Neural cell (in vitro differentiated cells): ENCODE measurements at regions not wholly inside any gene's neighbourhood (a gene's known extent, or its start where the extent isn't known, plus 50 kb on each side); places are given as distances from the start of the nearest gene placed in this dataset.

Source experiments
- H2AFZ ChIP-seq: fragments of 200-600, 300-800 bp; sonication (generic), shearing (Covaris generic); 2 replicates; pipeline ENCODE4 v1.6.0; 2014; ENCODE audit warnings: low read depth, mild to moderate bottlenecking, antibody characterized with exemption, low read length, moderate library complexity
- H3F3A ChIP-seq: fragments of 200-600 bp; shearing (Covaris generic); 2 replicates; pipeline ENCODE4 v1.6.1; 2016; ENCODE audit warnings: mild to moderate bottlenecking, moderate library complexity, mixed read lengths, antibody characterized with exemption, low read length; ENCODE audit not compliant: insufficient read depth, poor library complexity, severe bottlenecking
- H3K27ac ChIP-seq: fragments of 200-600, 300-800 bp; sonication (generic), shearing (Covaris generic); 2 replicates; pipeline ENCODE4 v1.5.1; 2014; ENCODE audit warnings: mild to moderate bottlenecking, low read length, moderate library complexity
- H3K27me3 ChIP-seq: fragments of 300-800, 200-600 bp; sonication (generic), shearing (Covaris generic); 2 replicates; pipeline ENCODE4 v1.6.0; 2014; ENCODE audit warnings: mild to moderate bottlenecking, low read depth, low read length, moderate library complexity; ENCODE audit not compliant: insufficient read depth
- H3K36me3 ChIP-seq: fragments of 300-800, 200-600 bp; sonication (generic), shearing (Covaris generic); 2 replicates; pipeline ENCODE4 v1.5.1; 2014; ENCODE audit warnings: mild to moderate bottlenecking, antibody characterized with exemption, low read length, moderate library complexity; ENCODE audit not compliant: insufficient read depth
- H3K4me2 ChIP-seq: fragments of 300-800, 200-600 bp; sonication (generic), shearing (Covaris generic); 2 replicates; pipeline ENCODE4 v1.6.0; 2014; ENCODE audit warnings: mild to moderate bottlenecking, low read length
- H3K4me3 ChIP-seq: fragments of 300-800, 200-600 bp; sonication (generic), shearing (Covaris generic); 2 replicates; pipeline ENCODE4 v1.5.1; 2014; ENCODE audit warnings: mild to moderate bottlenecking, low read length, moderate library complexity
- H3K79me2 ChIP-seq: fragments of 200-600 bp; shearing (Covaris generic); replicated peaks from 2 replicates; pipeline ENCODE4 v1.6.0; 2014; ENCODE audit warnings: mild to moderate bottlenecking, low read length, moderate library complexity; ENCODE audit not compliant: insufficient read depth
- H3K9ac ChIP-seq: fragments of 300-800, 200-600 bp; sonication (generic), shearing (Covaris generic); 2 replicates; pipeline ENCODE4 v1.6.1; 2016; ENCODE audit warnings: mild to moderate bottlenecking, low read length, mixed read lengths
- H3K9me2 ChIP-seq: fragments of 200-600 bp; shearing (Covaris generic); 2 replicates; pipeline ENCODE4 v1.6.1; 2016; ENCODE audit warnings: mild to moderate bottlenecking, low read length, mixed read lengths; ENCODE audit not compliant: insufficient read depth
- H3K9me3 ChIP-seq: fragments of 200-600, 300-800 bp; sonication (generic), shearing (Covaris generic); 2 replicates; pipeline ENCODE4 v1.6.1; 2016; ENCODE audit warnings: mild to moderate bottlenecking, mixed run types, low read length, moderate library complexity, mixed read lengths
- H4K20me1 ChIP-seq: fragments of 200-600 bp; shearing (Covaris generic); 2 replicates; pipeline ENCODE4 v1.6.1; 2016; ENCODE audit warnings: mild to moderate bottlenecking, mixed run types; ENCODE audit not compliant: insufficient read depth
- EP300 ChIP-seq: fragments of 450-650 bp; conservative IDR thresholded peaks from 2 replicates; pipeline ENCODE4 v1.6.1; 2014; ENCODE audit warnings: antibody characterized with exemption, mild to moderate bottlenecking, moderate library complexity; ENCODE audit not compliant: poor library complexity, severe bottlenecking
- EZH2 ChIP-seq: fragments of 200-600, 300-800 bp; shearing (Covaris generic), sonication (generic); IDR thresholded peaks from 2 replicates; pipeline ENCODE4 v1.6.1; 2014; ENCODE audit warnings: antibody characterized with exemption, low read length, borderline replicate concordance, mild to moderate bottlenecking; ENCODE audit not compliant: insufficient read depth, poor library complexity, severe bottlenecking
- MXI1 ChIP-seq: fragments of 450-650 bp; conservative IDR thresholded peaks from 2 replicates; pipeline ENCODE4 v1.6.1; 2014; ENCODE audit warnings: antibody characterized with exemption, mild to moderate bottlenecking; ENCODE audit not compliant: poor library complexity, severe bottlenecking
- POLR2AphosphoS5 ChIP-seq: IDR thresholded peaks from 2 replicates; pipeline ENCODE4 v1.6.1; 2012
- RAD21 ChIP-seq: fragments of 450-650 bp; conservative IDR thresholded peaks from 2 replicates; pipeline ENCODE4 v1.6.1; 2014; ENCODE audit warnings: antibody characterized with exemption, mild to moderate bottlenecking, moderate library complexity
- SMC3 ChIP-seq: fragments of 450-650 bp; conservative IDR thresholded peaks from 2 replicates; pipeline ENCODE4 v1.6.1; 2014; ENCODE audit warnings: antibody characterized with exemption, mild to moderate bottlenecking, moderate library complexity; ENCODE audit not compliant: poor library complexity
- TAF1 ChIP-seq: IDR thresholded peaks from 2 replicates; pipeline ENCODE4 v1.6.1; 2012; ENCODE audit warnings: low read depth
- TF ChIP-seq, protein P1 (sequence below): fragments of 450-650 bp; IDR thresholded peaks from 2 replicates; pipeline ENCODE4 v1.5.1; 2014; ENCODE audit warnings: antibody characterized with exemption, mild to moderate bottlenecking, moderate library complexity; ENCODE audit not compliant: poor library complexity, severe bottlenecking
- TF ChIP-seq, protein P2 (sequence below): IDR thresholded peaks from 2 replicates; pipeline ENCODE4 v1.6.1; 2012; ENCODE audit warnings: borderline replicate concordance

DNA sequence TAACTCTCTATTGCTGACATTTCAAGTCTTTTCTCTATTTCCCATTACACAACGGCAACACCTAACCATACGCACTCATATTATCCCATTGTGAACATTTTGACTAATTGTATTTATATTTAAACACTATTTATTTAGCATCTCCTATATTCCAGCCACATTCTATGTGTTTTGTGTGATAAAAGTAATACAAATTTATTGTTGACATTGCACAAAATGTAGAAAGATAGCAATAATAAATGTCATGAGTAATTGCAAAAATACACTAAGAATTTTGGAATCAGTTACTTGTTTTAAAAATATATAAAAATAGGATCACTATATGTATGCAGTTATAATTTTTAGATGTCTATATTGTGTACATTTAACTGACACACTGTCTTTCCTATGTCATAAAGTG lies 413.0 kb upstream of the PTPRD start:
- Histone ChIP-seq H3K27me3 (no peaks in the 10 kb centered on the region), H4K20me1 (no peaks in the 10 kb centered on the region), H2AFZ (no peak overlapping the region), H3K9me2 (no peaks in the 10 kb centered on the region), H3K79me2 (no peaks in the 10 kb centered on the region), H3K36me3 (no peaks in the 10 kb centered on the region), H3K27ac (no peak overlapping the region), H3K4me3 (no peak overlapping the region), H3K4me2 (no peak overlapping the region), H3F3A (no peaks in the 10 kb centered on the region), H3K9me3 (no peaks in the 10 kb centered on the region), H3K9ac (no peak overlapping the region)
- TF ChIP-seq TAF1 (no peak), MXI1 (no peak), EP300 (no peak), EZH2 (no peak)

DNA sequence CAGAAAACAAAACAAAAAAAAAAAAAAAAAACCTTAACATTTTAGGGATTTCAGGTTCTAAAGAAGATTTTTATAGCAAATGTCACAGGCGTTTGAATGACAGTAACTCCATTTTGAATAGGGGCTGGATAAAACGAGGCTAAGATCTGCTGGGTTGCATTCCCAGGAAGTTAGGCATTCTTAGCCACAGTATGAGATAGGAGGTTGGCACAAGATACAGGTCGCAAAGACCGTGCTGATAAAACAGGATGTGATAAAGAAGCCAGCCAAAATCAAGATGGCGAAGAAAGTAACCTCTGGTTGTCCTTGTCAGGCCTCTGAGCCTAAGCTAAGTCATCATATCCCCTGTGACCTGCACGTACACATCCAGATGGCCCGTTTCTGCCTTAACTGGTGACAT lies 425.6 kb upstream of the PTPRD start:
- Histone ChIP-seq H3K79me2 (no peaks in the 10 kb centered on the region), H3K27ac (no peak overlapping the region)

DNA sequence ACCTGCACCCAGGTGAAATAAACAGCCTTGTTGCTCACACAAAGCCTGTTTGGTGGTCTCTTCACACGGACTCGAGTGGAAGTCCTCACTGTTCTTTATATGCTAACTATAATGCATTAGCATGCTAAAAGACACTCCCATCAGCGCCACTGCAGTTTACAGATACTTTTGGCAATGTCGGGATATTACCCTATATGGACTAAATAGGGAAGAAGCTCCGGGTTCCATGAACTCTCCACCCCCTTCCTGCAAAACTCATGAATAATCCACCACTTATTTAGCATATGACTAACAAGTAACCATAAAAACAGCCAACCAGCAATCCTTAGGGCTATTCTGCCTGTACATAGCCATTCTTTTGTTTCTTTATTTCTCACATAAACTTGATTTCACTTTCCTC lies 426.2 kb upstream of the PTPRD start:
- Histone ChIP-seq H3K9me2 (no peaks in the 10 kb centered on the region), H3K27me3 (no peaks in the 10 kb centered on the region), H2AFZ (no peak overlapping the region), H3K4me2 (no peak overlapping the region), H3K79me2 (no peaks in the 10 kb centered on the region), H3K9me3 (no peaks in the 10 kb centered on the region), H4K20me1 (no peaks in the 10 kb centered on the region), H3K4me3 (no peak overlapping the region), H3K27ac (no peak overlapping the region), H3K36me3 (no peaks in the 10 kb centered on the region), H3K9ac (no peak overlapping the region), H3F3A (no peaks in the 10 kb centered on the region)
- TF ChIP-seq, protein P1, sequence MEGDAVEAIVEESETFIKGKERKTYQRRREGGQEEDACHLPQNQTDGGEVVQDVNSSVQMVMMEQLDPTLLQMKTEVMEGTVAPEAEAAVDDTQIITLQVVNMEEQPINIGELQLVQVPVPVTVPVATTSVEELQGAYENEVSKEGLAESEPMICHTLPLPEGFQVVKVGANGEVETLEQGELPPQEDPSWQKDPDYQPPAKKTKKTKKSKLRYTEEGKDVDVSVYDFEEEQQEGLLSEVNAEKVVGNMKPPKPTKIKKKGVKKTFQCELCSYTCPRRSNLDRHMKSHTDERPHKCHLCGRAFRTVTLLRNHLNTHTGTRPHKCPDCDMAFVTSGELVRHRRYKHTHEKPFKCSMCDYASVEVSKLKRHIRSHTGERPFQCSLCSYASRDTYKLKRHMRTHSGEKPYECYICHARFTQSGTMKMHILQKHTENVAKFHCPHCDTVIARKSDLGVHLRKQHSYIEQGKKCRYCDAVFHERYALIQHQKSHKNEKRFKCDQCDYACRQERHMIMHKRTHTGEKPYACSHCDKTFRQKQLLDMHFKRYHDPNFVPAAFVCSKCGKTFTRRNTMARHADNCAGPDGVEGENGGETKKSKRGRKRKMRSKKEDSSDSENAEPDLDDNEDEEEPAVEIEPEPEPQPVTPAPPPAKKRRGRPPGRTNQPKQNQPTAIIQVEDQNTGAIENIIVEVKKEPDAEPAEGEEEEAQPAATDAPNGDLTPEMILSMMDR: no peak
- no peak for TF ChIP-seq EZH2
- no peak for TF ChIP-seq POLR2AphosphoS5
- no peak for TF ChIP-seq MXI1
- TF ChIP-seq TAF1: no peak
- TF ChIP-seq RAD21: no peak
- TF ChIP-seq, protein P2, sequence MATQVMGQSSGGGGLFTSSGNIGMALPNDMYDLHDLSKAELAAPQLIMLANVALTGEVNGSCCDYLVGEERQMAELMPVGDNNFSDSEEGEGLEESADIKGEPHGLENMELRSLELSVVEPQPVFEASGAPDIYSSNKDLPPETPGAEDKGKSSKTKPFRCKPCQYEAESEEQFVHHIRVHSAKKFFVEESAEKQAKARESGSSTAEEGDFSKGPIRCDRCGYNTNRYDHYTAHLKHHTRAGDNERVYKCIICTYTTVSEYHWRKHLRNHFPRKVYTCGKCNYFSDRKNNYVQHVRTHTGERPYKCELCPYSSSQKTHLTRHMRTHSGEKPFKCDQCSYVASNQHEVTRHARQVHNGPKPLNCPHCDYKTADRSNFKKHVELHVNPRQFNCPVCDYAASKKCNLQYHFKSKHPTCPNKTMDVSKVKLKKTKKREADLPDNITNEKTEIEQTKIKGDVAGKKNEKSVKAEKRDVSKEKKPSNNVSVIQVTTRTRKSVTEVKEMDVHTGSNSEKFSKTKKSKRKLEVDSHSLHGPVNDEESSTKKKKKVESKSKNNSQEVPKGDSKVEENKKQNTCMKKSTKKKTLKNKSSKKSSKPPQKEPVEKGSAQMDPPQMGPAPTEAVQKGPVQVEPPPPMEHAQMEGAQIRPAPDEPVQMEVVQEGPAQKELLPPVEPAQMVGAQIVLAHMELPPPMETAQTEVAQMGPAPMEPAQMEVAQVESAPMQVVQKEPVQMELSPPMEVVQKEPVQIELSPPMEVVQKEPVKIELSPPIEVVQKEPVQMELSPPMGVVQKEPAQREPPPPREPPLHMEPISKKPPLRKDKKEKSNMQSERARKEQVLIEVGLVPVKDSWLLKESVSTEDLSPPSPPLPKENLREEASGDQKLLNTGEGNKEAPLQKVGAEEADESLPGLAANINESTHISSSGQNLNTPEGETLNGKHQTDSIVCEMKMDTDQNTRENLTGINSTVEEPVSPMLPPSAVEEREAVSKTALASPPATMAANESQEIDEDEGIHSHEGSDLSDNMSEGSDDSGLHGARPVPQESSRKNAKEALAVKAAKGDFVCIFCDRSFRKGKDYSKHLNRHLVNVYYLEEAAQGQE: no peak
- TF ChIP-seq EP300: no peak
- no peak for TF ChIP-seq SMC3

More for the DNA sequence above, 425.6 kb upstream of the PTPRD start:
- Histone ChIP-seq H3K9me2 (no peaks in the 10 kb centered on the region), H3K9me3 (no peaks in the 10 kb centered on the region), H3K4me2 (no peak overlapping the region), H3K36me3 (no peaks in the 10 kb centered on the region), H2AFZ (no peak overlapping the region), H3K27me3 (no peaks in the 10 kb centered on the region), H3F3A (no peaks in the 10 kb centered on the region), H3K4me3 (no peak overlapping the region), H4K20me1 (no peaks in the 10 kb centered on the region), H3K9ac (no peak overlapping the region)
- no peak for TF ChIP-seq SMC3
- TF ChIP-seq MXI1: no peak
- no peak for TF ChIP-seq RAD21
- TF ChIP-seq TAF1: no peak
- TF ChIP-seq, protein P1: no peak
- no peak for TF ChIP-seq EZH2
- TF ChIP-seq POLR2AphosphoS5: no peak
- no peak for TF ChIP-seq EP300
